ENCODE measurements at regions not wholly inside any gene's neighbourhood (a gene's known extent, or its start where the extent isn't known, plus 50 kb on each side); places are given as distances from the start of the nearest gene placed in this dataset.

DNA sequence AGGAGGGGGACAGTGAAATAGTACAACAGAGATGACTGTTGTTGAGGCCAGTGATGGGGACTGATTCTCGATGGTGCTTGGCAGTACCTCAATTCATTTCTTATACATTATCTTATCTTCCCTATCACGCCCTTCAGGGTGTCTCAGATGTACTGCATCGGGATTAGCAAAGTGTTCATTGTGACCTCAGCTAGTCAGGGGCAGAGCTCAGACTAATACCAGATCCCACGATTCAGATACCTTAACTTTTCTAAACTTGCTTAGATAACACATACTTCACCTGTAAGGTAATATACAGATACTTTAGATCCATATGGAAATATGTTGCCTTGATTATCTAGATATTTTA, 720.6 kb downstream of the EFNB2 start:
- no peak for TF ChIP-seq EZH2 (IDR thresholded peaks at IDR 0.05; ENCODE audit: insufficient read depth, poor library complexity, severe bottlenecking)
- TF ChIP-seq EZH2phosphoT487 (IDR thresholded peaks at IDR 0.05; ENCODE audit: insufficient read depth, low read depth) = no peak
